ENCODE measurements at regions not wholly inside any gene's neighbourhood (a gene's known extent, or its start where the extent isn't known, plus 50 kb on each side); places are given as distances from the start of the nearest gene placed in this dataset.

GRCh38 chr2:120902592-120902991 is 166.9 kb downstream of the GLI2 start:
- no peak for DNase-seq

- no peak for DNase-seq
Observed at GRCh38 chr2:120904379-120904778, 168.7 kb downstream of the GLI2 start.

DNA sequence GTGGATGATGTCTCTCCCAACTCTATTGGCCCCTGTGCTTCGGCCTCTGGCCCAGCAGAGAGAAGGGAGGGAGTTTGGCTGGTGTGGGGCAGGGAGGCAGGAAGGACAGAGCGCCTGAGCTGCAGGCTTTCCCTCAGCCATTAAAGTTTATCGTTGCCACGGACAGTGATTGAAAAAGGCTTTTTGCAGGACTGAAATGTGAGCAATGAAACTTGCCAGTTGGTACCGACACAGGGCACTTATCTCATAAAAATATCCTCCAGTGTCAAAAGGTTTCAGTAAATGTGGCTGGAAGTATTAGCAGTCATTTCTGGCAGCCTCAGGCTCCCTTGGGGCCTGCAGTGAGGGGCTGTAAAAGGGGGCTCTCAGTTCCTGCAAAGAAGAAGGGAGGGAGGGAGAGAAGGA is 169.2 kb downstream of the GLI2 start:
- no peak for DNase-seq

DNA sequence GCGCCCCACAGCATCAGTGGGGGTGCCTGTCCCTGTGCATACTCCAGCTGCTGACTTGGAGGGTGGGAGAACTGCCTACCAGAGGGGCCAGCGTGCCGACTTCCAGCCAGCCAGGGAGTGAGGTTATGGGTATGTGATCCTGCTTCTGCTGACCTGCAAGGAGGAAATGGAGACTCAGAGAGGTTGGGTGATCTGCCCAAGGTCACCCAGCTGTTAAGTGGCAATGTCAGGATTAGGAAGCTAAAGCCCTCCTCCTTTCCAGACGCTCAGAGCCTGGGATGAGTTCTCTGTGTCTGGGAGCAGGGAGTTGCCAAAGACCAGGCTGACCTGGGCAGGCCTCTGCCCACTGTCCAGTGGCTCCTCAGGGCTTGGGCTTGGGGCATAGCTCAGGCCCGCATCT is 169.6 kb downstream of the GLI2 start:
- DNase-seq, result no peak

- no peak for DNase-seq
Observed at GRCh38 chr2:120905824-120906571, 170.3 kb downstream of the GLI2 start.

- DNase-seq, result no peak
Observed at GRCh38 chr2:120906914-120907313, 171.2 kb downstream of the GLI2 start.

DNA sequence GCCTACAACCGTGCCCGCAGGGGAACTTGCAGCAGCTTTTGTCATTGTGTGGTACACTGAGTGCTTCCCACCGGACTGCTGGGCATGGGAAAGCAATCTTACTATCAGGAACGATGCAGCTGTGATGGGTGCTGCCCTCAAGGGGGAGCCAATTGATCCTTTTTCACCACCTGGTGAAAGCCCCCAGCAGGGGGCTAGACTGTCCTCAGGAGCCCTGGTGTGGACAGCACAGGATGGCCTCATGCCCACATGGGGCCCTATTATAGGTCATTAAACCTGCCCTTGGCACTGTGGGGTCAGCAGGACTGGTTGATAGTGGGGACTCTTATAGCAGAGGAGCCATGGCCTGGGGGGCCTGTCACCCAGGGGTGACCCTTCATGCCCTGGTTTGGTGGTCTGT is 172.2 kb downstream of the GLI2 start:
- DNase-seq, result no peak

DNA sequence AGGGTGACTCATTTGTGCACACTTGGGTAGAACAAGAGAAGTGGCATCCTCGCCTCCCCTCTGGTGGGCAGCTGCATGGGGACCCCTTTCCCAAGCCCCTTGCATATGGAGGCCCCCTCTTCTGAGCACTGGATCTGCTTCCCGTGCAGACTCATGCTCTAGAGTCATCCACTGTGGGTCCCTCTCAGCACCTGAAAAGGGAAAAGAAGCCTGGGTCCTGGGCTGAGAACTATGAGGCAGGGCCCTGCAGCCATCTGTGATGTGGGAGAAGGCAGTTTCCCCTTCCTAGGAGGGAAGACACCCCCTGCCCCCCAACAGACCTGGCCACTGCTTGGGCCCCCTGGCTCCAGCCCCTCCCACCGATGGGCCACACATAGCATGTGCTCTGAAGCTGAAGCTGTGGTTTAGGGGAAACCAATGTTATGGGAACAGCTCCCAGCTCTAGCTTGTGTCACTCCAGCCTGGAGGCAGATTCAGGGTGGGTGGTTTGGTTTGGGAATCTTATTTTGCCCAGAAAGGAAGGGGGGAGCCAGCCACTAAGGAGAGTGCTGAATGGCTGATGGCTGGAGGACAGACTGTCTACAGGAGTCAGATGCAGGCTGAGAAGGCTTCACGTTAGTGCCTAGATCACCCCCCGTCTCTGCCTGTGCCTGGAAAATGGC is 172.8 kb downstream of the GLI2 start:
- no peak for DNase-seq

- DNase-seq, result no peak
Observed at GRCh38 chr2:120909102-120909501, 173.4 kb downstream of the GLI2 start.

- peak in 1 of 2 experiments; percentile 20 for DNase-seq
Observed at GRCh38 chr2:120910164-120910563, 174.5 kb downstream of the GLI2 start.

GRCh38 chr2:120910956-120911951 is 175.6 kb downstream of the GLI2 start:
- no peak for DNase-seq

- no peak for DNase-seq
Observed at GRCh38 chr2:120912101-120912985, 176.7 kb downstream of the GLI2 start.

DNA sequence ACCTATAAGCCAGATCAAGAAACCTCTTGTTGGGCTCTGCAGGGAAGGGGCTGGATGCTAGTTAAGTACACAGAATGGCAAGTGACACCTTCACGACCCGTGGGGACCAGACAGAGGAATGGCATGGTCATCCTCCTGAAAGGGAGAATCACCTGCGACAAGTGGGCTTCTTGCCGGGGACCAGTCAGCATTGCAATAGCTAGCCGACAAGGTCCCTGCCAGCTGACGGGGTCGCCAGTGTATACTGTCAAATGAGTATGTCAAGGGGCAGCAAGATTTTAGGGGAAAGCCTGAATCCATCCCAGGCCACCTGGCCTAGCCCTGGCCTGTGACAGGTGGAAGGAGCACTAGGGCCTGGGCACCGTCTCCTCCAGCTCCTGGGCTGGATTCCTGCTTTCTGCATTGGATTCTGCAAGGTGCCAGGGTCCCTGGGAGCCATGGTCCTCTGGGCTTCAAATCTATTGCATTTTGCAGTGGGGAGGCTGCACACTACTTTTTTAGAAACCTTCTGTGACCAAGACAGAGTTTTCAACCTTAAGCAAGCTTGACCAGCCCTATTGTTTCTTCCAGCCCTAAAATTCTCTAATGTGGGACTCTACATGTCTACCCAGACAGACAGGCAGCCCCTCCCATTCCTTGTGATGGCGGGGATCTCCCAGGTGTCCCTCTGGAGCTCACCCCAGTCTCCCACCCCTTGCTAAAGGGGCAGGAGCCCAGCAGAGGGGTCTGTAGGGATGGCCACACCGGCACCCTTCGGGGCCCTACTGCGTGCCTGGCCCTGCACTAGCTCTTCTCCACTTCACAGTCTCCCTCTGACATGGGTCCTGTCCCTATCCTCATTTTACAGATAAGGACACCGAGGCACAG is 178.5 kb downstream of the GLI2 start:
- DNase-seq, result no peak

- no peak for DNase-seq
Observed at GRCh38 chr2:120914839-120915521, 179.3 kb downstream of the GLI2 start.

- no peak for DNase-seq
Observed at GRCh38 chr2:120915670-120916069, 180.0 kb downstream of the GLI2 start.

DNA sequence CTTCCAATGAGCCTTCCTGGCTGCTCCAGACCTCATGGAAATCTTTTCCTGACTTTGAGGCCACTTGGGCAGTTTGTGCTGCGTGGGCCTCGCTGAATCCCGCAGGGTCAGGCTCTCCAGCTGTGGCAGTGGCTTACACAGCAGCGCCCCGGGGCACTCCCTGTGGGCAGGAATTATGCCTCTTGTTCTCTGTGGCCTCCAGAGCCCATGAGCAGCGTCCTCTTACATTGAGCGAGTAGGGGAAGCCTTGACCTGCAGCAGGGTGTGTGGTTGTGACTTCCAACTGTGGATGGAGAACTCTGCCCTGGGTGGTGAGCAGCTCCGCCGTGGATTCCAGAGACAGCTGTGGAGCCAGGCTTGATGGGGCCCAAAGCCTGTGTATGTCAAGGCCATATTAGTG is 180.8 kb downstream of the GLI2 start:
- DNase-seq, result no peak

GRCh38 chr2:120917886-120918285 is 182.2 kb downstream of the GLI2 start:
- no peak for DNase-seq

- no peak for DNase-seq
Observed at GRCh38 chr2:120919216-120919615, 183.5 kb downstream of the GLI2 start.

DNA sequence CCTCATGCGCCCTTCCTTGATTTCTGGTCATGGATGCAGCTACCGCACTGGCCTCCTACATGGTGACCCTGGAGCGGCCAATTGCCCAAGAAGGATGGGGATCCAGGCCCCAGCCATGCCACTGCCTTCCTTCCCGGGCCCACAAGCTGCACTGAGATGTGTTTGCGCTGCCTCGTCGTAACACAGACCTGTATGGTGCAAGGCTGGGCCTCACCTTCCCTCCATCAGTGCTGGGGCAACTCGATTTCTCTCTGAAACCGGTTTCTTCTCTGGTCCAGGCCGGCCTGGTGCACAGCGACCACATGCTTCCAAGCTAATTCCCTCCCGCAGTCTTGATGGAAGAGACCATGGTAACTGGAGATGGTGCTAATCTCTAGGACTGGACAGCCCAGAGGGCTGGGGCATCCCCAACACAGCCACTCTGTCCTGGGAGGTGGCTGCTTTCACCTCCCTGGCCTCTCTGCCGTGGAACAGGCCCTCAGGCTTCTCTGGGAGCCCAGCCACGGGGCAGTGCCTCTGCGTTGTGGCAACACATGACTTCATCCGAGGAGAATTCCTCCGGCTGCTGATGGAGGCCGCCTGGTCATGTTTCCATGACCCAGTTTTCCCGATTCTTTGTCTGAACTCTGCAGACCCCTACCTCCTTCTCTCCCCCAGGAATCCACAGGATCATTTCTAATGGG is 184.2 kb downstream of the GLI2 start:
- DNase-seq, result no peak

Data from NCI-H526 (cell line).